Stimulated activated CD4-positive, alpha-beta T cell treated with anti-CD3 and anti-CD28 coated beads, Interleukin-2, amount 100 ng/mL, for 4 hours (primary cell): ENCODE measurements at regions not wholly inside any gene's neighbourhood (a gene's known extent, or its start where the extent isn't known, plus 50 kb on each side); places are given as distances from the start of the nearest gene placed in this dataset.

Experiments
- DNase-seq: peaks from one replicate; pipeline ENCODE4 v3.0.0-alpha.2; 2020; ENCODE audit warnings: low read depth

GRCh38 chr2:71791501-71792135 lies 338.3 kb downstream of the DYSF start:
- no peak for DNase-seq

DNA sequence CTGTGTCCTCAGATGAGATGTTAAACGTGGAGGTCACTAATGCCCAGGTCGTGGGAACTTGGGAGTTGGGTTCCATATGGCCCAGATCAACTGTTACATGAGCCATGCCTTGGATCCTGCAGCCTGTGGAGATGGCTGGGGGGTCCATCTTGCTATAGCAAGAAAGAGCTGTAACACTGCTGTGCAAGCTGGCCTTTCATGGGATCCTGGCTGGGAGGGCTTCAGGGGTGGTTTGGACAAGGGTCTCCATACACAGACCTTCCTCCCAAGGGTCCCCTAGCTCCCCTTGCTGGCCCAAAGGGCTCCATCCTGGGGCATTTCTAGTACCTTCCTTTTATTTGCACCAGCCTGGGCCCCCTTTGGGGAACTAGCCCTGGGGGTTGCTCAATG lies 337.7 kb downstream of the DYSF start:
- DNase-seq, result no peak

- no peak for DNase-seq
Observed at GRCh38 chr2:71790226-71791060, 337.1 kb downstream of the DYSF start.

- DNase-seq, result no peak
Observed at GRCh38 chr2:71789556-71790204, 336.3 kb downstream of the DYSF start.

DNA sequence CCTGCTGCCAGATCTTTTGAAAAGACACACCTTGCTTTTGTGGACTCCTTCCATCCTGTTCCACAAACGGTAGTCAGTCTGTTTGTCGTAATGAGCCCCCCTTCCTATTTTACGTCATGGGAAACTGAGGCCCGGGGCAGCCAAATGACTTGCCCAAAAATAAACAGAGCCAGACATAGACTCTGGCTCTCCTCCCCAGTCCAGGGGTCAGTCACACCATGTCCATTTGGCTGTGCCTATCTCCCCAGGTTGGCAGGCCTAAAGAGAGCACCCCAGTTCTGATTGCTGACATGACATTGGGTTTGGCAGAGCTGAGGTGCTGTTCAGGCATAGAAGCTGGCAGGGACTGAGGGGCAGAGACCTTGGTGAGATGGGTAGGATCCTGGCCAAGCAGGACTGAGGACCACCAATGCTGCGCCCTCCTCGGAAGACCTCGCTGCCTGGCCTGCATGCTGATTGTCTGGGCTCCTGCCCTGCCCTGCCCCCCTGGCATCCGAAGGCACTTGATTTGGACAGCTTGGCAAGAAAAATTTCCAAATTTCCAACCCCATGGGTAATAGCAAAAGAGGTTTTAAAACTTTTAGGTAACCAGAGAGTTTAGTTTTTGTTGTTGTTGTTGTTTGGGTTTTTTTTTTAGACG lies 335.4 kb downstream of the DYSF start:
- DNase-seq, result no peak

- no peak for DNase-seq
Observed at GRCh38 chr2:71788186-71788525, 334.8 kb downstream of the DYSF start.

- no peak for DNase-seq
Observed at GRCh38 chr2:71787476-71788185, 334.3 kb downstream of the DYSF start.

- DNase-seq, result no peak
Observed at GRCh38 chr2:71787108-71787415, 333.7 kb downstream of the DYSF start.

DNA sequence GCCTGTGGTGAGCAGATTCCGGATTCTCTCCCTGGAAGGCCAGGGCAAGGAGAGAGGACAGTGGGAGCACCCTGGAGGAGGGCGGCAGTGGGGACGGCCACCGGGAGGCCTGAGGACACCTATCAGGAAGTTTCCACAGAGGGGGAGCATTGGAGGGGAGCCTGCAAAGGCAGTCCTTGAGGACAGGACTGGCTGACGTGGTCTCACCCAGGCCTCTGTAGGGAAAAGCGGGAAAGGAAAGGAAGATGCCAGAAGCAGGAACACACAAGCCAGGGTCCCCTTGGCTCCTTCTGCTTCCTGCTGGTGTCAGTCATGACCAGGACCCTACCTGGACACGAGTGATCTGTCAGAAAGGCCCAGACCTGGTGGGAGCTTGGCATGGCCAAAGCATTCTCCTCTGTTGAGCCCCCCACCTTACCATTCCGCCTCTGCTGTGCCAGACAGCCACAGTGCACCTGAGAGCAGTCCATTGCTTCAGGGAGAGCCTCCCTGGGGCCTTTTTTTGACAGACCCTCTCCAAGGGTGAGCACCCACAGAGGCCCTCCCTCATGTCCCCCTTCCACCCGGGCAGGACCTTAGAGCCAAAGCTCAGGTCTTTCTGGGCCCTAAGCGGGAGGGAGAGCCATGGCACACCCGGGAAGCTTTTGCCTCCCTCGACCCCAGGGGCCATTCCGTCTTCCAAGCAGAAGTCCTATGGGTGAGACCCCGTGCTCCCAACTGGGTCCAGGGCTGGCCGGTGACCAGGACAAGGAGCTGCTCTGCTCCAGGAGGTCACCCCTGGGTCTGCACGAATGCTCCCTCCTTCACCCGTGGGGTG lies 333.1 kb downstream of the DYSF start:
- DNase-seq, result no peak

DNA sequence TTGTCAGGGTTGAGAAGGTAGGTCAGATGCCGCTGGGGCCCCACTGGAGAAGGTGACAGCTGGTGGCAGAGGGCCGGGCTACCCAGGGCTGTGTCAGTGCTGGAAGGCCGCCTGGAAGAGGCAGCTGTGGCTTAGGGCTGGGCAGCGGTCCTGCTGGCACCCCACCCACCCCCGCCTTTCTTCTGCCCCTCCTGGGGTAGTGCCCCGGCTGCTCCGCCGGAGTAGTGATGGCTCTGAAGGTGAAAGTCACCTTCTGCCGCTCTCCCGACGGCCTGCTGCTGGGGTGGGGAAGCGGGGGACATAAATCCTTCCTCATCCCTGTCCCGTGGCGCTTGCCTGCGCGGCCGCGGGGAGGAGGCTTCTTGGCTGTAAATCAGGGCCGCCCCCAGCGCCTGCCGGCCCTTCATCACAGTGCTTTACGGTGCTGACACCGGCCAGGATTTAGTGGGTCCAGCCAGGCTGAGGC lies 332.2 kb downstream of the DYSF start:
- DNase-seq, result no peak

DNA sequence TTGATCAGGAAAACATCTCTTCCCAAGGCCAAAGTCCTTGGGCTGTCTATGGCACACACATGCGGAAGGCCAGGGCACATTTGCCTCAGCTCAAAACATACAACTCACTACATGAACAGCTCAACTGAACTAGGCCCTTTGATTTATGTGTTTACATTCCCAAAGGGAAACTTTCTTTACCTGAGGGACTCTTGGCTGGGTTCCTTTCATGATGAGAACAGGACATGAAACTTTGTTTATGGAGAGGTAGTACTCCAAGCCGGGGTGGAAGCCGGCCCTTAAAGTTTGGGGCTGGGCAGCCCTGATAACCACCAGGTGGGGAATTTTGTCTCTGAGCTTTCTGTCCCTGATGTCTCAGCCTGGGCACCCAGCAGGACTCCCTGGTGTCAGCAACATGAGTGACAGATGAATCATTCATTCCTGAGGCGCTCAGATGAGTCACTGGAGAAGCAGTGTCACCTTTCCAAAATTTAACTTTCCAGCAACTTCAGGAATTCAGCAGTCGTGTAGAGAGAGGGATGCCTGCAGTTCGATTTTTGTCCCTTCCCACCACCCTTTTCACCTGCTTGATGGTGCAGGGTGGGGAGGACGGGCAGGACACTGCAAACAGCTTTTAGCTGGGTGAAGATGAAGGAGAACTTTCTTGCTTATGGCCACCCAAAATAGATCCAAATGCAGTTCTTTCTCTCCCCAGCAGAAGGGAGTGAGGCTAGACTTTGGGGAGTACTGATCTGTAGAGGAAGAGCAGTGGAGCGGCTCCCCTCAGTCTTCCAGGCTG lies 331.6 kb downstream of the DYSF start:
- no peak for DNase-seq

DNA sequence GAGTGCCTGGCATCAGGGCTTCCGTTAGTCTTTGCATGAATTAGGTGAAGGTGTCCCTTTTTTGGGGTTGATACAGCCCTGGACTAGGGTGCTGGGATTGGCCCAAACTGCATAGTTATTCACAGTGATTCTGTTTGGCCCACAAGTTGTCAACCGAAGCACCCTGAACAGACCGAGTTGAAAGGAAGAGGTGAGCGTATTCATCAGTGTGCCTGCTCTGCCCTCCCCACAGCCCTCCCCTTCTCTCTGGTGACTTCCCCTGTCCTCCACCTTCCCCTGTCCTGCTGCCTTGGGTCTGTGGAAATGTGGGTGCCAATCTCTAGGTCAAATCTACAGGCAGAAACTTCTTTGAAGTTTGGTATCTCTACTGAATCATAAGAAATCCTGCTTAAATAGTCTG lies 330.5 kb downstream of the DYSF start:
- no peak for DNase-seq

DNA sequence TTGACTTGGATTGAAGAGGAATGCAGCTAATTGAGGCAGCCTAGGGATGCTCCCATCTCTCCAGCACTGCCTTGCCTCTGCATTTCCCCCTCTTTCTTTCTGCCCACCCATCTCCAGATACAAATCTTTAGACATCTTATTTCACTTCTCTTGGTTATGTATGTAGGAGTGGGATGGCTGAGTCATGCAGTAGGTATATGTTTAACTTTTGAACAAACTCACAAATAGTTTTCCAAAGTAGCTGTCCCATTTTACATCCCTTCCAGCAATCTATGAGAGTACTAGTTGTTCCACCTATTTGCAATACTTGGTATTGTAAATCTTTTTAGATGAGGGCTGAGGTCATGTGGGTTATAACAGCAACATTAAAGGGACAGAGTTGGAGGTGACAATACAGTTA lies 329.9 kb downstream of the DYSF start:
- DNase-seq, result no peak

DNA sequence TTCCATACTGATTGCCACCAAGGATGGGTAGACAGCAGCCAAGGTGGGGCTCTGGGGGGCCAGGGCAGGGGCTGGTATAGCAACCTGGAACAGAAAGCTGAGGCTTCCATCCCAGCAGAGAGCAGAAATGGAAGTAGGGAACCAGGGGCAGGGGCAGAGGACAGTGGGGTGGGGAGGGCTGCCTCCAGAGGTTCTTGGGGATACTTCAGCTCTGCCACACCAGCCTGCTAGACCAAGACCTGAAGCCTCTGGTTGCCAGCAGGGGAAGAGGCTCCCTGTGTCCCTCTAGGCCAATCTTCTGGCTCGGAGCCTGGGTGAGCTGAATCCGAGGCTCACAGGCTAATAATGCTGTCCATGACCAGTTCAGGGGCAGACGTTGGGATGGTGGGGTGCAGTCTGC lies 329.0 kb downstream of the DYSF start:
- no peak for DNase-seq

- no peak for DNase-seq
Observed at GRCh38 chr2:71781695-71782228, 328.4 kb downstream of the DYSF start.

- no peak for DNase-seq
Observed at GRCh38 chr2:71780162-71780561, 326.8 kb downstream of the DYSF start.

DNA sequence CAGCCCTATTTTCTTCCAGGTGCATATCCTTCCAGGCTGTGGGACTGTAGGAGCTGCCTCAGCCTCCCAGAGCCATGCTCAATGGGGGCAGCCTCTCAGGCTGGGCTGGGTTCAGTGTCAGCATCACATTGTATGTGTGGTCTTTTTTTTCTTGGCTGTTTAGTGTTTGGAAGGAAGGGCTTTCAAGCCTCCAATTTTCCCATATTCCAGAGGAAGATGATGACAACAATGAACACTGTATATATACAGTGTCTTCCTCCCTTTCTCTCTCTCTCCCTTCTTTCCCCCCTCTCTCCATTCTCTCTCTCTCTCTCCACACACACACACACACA lies 326.4 kb downstream of the DYSF start:
- DNase-seq, result no peak

- no peak for DNase-seq
Observed at GRCh38 chr2:71778936-71779773, 325.8 kb downstream of the DYSF start.

- no peak for DNase-seq
Observed at GRCh38 chr2:71778514-71778913, 325.2 kb downstream of the DYSF start.

DNA sequence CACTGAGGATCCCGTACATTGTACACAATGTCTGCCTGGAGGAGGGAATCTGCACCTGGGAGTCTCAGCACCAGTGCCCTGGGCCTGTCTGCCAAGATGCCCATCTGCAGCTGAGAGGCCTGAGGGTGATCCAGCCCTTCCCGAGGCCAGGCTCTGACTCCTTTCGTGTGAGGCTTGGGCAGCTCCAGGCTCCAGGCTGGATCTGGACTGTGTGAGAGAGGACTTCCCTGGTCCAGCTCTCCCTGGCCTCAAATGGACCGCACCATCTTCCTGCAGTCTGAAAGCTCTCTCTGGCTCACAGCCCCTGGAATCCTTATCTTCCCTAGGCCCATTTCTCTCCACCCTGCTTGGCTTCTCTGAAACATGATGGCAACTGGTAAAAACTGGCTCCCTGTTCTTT lies 324.6 kb downstream of the DYSF start:
- no peak for DNase-seq
